RWPE2 (cell line): ENCODE measurements at regions not wholly inside any gene's neighbourhood (a gene's known extent, or its start where the extent isn't known, plus 50 kb on each side); places are given as distances from the start of the nearest gene placed in this dataset.
A peak's percentile ranks its signal among the peaks of the same experiment; 100 is the strongest.
"Not testable (repeated sequence)": the region's sequence is repeated elsewhere in the genome, so short reads cannot be mapped to it uniquely, and the experiment has no call there.

ENCODE experiments used
- ATAC-seq: fragments of 200-7000 bp; cut with Tn5 transposase; 3 replicates; pipeline ENCODE4 v1.9.1; 2021; ENCODE audit warnings: low read depth
- DNase-seq: peaks from one replicate; pipeline ENCODE4 v3.0.0-alpha.2; 2020; ENCODE audit warnings: low spot score
- H3K27ac ChIP-seq: fragments of 450-650 bp; 2 replicates; pipeline ENCODE4 v1.5.1; 2017; ENCODE audit warnings: mild to moderate bottlenecking; ENCODE audit not compliant: poor library complexity, severe bottlenecking
- H3K27me3 ChIP-seq: fragments of 250-450 bp; sonication (Bioruptor Pico); 2 replicates; pipeline ENCODE4 v1.5.1; 2021; ENCODE audit warnings: mild to moderate bottlenecking, moderate library complexity; ENCODE audit not compliant: insufficient read depth, poor library complexity, severe bottlenecking
- H3K36me3 ChIP-seq: fragments of 250-450 bp; sonication (Bioruptor Pico); 2 replicates; pipeline ENCODE4 v1.5.1; 2020; ENCODE audit warnings: low read depth, mild to moderate bottlenecking, moderate library complexity
- H3K4me1 ChIP-seq: fragments of 250-450 bp; sonication (Bioruptor Pico); 2 replicates; pipeline ENCODE4 v1.5.1; 2021; ENCODE audit warnings: mild to moderate bottlenecking, moderate library complexity; ENCODE audit not compliant: insufficient read depth, poor library complexity, severe bottlenecking
- H3K4me3 ChIP-seq: fragments of 250-450 bp; sonication (Bioruptor Pico); 2 replicates; pipeline ENCODE4 v1.5.1; 2021; ENCODE audit warnings: mild to moderate bottlenecking, moderate library complexity; ENCODE audit not compliant: severe bottlenecking
- H3K9me3 ChIP-seq: fragments of 250-450 bp; sonication (Bioruptor Pico); 2 replicates; pipeline ENCODE4 v1.5.1; 2021; ENCODE audit warnings: mild to moderate bottlenecking, moderate library complexity; ENCODE audit not compliant: severe bottlenecking
- TF ChIP-seq, protein P1 (sequence below): fragments of 450-650 bp; IDR thresholded peaks from one replicate; pipeline ENCODE4 v1.5.1; 2017; ENCODE audit warnings: mild to moderate bottlenecking, moderate library complexity; ENCODE audit not compliant: poor library complexity, severe bottlenecking

DNA sequence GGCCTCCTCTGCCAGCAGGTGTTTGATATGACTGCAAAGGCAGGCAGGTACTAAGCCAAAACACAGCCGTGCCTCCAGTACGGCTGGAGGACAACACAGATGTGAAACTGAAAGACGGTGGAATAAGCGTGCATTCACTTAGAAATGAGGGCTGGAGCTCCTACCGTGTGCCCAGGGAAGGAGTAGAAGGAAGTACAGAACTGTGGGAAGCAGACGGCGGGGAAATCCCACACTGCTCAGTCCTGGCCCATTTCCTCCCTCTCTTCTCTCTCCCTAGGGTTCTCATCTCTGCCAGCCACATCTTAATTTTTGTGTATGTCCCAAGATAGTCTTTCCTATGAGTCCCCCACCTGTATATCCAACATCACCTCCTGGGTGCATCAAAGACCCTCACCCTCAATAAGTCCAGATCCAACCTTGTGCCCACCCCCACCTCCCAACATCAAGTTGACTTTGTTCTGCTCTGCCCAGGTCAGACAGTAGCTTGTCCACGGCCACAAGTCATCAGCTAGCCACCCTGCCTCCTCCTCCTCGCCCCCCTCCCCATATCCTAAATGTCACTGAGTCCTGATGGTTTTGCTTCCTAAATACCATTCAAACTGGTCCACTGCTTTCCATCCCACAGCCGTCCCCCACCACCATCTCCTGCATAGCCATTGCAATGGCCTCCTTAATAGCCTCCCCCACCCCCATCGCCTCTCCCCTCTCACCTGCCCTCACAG lies 77.1 kb upstream of the RPL38 start:
- no peak overlapping the region for H3K27ac ChIP-seq
- no peaks in the 10 kb centered on the region for H3K4me1 ChIP-seq
- H3K4me3 ChIP-seq = no peak overlapping the region
- H3K9me3 ChIP-seq = no peaks in the 10 kb centered on the region
- DNase-seq = peak; percentile 18
- TF ChIP-seq, protein P1, sequence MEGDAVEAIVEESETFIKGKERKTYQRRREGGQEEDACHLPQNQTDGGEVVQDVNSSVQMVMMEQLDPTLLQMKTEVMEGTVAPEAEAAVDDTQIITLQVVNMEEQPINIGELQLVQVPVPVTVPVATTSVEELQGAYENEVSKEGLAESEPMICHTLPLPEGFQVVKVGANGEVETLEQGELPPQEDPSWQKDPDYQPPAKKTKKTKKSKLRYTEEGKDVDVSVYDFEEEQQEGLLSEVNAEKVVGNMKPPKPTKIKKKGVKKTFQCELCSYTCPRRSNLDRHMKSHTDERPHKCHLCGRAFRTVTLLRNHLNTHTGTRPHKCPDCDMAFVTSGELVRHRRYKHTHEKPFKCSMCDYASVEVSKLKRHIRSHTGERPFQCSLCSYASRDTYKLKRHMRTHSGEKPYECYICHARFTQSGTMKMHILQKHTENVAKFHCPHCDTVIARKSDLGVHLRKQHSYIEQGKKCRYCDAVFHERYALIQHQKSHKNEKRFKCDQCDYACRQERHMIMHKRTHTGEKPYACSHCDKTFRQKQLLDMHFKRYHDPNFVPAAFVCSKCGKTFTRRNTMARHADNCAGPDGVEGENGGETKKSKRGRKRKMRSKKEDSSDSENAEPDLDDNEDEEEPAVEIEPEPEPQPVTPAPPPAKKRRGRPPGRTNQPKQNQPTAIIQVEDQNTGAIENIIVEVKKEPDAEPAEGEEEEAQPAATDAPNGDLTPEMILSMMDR = no peak
- no peaks in the 10 kb centered on the region for H3K36me3 ChIP-seq
- H3K27me3 ChIP-seq = peaks cover 13% of the 10 kb centered on the region
- no peak for ATAC-seq

DNA sequence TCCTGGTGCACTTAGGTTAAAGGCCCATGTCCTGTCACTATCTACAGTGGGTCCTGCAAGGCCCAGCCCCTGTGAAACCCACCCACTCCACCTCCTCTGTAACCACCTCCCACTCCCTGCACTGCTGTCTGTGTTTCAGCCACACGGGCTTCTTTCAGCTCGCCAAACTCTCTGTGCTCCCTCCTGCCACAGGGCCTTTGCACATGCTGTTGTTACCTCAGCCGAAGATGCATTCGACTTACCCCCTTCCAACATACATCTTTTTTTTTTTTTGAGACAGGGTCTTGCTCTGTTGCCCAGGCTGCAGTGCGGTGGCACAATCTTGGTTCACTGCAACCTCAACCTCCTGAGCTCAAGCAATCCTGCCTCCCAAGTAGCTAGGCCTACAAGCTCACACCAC lies 76.5 kb upstream of the RPL38 start:
- H3K36me3 ChIP-seq = no peaks in the 10 kb centered on the region

DNA sequence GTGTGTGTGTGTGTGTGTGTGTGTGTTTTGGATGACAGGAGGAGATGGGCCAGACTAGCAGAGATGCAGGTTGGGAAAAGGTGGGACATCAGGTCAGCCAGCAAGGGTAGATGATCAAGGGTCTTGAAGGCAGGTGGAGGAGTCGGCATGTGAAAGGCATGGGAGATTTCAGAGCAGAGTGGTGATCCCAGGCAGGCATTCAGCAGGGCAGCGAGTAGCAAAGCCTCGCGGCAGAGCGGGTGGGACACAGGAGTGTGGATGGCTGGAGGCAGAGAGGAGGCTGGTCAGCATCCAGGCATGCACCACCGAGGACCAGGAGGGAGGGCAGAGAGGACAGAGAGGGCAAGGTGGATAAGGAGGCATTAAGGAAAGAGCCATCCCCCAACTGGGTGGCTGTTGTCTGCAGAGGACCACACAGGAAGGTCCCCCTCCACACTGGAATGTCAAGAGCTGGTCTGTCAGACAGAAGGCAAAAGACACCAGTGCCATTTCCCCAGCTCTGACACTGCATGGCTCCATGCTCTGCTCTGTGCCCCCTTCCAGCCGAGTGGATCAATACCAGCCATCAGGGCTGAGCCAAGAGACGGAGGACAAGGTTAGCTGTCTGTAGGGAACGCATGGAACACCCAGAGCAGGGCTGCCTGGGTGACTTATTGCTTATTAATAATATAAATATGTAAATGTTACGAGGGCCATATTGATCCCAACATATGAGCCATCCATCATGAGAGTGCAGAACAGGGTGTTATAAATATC lies 74.8 kb upstream of the RPL38 start:
- H3K27ac ChIP-seq = no peak overlapping the region
- peak; percentile 33 for DNase-seq
- no peak overlapping the region for H3K4me3 ChIP-seq
- TF ChIP-seq, protein P1 = no peak
- peaks cover 36% of the 10 kb centered on the region for H3K27me3 ChIP-seq
- H3K4me1 ChIP-seq = no peaks in the 10 kb centered on the region
- no peaks in the 10 kb centered on the region for H3K9me3 ChIP-seq
- ATAC-seq = no peak
- H3K36me3 ChIP-seq = no peaks in the 10 kb centered on the region

More for the DNA sequence above, 76.5 kb upstream of the RPL38 start:
- peak; percentile 23 for DNase-seq
- ATAC-seq = no peak
- Histone ChIP-seq H3K4me3 (no peak overlapping the region), H3K27me3 (peaks cover 19% of the 10 kb centered on the region), H3K27ac (no peak overlapping the region), H3K4me1 (no peaks in the 10 kb centered on the region), H3K9me3 (no peaks in the 10 kb centered on the region)
- TF ChIP-seq, protein P1 = no peak

DNA sequence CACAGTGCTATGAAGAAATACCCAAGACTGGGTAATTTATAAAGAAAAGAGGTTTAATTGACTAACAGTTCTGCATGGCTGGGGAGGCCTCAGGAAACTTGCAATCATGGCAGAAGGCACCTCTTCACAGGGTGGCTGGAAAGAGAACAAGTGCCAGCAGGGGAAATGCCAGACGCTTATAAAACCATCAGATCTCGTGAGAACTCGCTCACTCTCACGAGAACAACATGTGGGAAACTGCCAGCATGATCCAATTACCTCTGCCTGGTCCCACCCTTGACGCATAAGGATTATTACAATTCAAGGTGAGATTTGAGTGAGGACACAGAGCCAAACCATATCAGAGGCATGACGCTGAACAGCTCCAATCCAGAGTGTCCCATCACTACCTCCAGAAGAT lies 73.7 kb upstream of the RPL38 start:
- not testable (repeated sequence) for H3K36me3 ChIP-seq, H3K4me3 ChIP-seq, H3K4me1 ChIP-seq, H3K9me3 ChIP-seq, ATAC-seq, H3K27ac ChIP-seq
- DNase-seq = peak; percentile 2
- H3K27me3 ChIP-seq = peaks cover 37% of the 10 kb centered on the region

DNA sequence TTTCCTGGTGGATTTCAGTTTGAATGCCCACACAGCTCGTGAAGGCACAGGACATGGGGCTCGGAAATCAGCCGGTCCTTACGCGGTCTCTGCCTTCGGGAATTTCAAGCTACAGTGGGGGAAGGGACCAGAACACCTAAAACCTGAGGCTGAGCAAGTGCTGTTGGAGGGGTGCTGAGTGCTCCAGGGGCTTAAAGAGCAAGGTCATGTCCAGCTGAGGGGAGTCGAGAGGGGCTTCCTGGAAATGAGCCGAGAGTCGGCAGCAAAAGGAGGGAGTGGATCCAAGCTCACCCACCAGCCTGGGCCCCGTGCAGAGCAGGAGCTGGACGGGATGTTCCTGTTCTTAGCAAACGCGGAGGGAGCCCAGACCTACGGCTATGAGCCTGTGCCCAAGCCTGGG lies 73.2 kb upstream of the RPL38 start:
- TF ChIP-seq, protein P1 = no peak
- Histone ChIP-seq H3K27ac (no peak overlapping the region), H3K9me3 (no peaks in the 10 kb centered on the region), H3K4me3 (no peak overlapping the region), H3K27me3 (peaks cover 40% of the 10 kb centered on the region), H3K36me3 (no peaks in the 10 kb centered on the region), H3K4me1 (no peaks in the 10 kb centered on the region)
- no peak for ATAC-seq
- DNase-seq = peak; percentile 36
